ENCODE measurements at regions not wholly inside any gene's neighbourhood (a gene's known extent, or its start where the extent isn't known, plus 50 kb on each side); places are given as distances from the start of the nearest gene placed in this dataset.

DNA sequence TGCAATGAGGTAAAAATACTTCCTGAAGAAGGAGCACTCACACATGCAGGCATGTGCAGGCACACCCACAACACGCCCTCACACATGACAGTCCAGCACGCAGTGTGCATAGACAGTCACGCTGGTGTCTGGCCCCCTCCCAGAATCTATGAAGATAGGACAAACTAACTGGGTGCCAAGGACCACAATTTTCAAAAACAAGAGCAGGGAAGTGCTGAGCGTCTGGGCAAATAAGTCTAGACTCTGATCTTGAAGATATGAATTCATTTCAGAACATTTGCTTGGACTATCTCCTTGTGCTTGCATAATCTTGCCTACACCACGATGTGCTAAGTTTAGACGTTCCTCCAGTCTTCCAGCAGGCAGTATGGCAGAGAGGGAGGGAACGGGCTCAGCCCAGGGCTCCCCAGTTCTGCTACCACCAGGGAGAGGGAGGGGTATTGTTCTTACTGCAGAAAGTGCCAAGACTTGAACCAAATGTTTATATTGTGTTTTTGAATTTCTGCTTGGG lies 276.5 kb upstream of the KLF6 start:
- DNase-seq: peak in 1 of 51 donors; percentile 58

DNA sequence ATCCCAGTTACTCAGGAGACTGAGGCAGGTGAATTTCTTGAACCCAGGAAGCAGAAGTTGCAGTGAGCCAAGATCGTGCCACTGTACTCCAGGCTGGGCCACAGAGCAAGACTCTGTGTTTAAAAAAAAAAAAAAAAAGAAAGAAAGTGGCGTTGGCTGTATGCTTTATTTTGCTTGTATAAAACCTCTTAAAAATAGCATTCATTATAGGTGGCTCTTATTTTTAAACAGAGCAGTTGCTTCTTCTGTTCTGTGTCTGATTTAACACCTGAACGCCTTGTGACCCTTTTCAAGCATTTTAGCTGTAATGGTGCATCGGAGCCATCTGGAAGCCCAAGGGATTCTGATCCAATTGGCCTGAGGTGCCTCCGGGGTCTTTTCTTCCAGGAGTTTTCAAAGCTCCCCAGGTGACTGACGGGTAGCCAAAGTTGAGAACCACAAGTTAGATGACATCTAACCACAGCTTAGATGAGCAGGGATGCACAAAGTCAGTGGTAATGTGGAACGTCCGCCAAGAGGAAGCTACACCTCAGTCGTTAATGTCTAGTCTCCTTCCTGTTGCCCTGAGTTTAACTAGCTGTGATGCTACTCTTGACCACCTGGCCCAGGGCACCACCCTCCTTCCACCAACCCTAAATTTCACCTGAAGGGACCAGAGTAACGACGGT lies 274.6 kb upstream of the KLF6 start:
- no peak for DNase-seq

DNA sequence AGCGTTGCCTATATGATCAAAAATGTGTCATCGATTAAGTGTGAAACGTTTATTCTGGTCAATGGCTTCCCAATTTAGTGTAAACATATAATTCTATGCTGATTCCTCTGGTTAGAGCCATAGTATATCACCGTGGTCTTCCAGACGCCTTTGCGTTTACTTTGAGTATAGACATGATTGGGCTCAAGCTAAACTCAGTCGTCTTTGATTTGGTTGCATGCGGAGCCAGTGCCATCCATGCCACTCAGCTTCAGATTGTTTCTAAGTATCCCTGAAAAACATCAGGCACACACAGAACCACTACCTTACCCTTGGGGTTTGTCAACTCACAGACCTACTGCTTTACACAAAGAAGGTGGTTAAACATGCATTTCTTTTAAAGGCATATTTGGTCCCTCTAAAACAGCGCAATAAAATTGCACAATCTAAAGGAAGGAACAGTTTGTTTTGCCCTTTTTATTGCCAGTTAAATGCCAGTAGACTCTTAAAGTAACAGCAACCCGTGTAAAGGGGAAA lies 273.6 kb upstream of the KLF6 start:
- no peak for DNase-seq

DNA sequence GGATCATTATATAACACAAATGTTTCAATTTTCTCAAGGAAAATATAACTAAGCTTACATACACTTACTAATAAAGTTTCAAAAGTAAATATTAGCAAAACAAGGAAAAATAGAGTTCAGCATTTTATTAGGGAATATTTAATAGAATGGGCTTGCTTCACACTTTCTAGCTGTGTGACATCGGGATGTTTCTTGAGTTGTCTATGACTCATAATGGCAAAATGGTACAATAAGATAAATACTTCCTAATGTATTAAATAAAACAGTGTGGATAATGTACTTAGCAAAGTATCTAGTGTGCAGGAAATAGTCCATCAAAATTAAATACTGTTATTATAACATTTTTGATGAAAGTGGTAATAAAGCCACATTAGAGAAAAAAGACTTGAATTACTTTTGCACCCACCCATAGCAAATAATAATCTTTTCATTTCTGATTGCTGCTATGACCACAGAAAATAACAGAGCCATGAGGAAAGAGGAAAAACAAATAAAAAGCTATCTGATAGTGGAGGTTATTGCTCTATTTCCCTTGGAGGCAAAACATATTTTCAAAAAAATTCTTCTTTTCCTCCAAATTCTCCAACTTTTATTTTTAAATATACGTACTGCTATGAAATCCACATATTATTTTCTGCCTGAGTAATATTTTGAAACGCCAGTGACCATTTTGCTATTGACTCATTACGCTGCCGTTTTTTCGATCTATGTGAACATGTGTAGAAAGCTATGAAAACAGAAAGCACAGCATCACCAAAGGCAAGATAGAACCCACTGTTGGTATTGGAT lies 272.9 kb upstream of the KLF6 start:
- no peak for DNase-seq

DNA sequence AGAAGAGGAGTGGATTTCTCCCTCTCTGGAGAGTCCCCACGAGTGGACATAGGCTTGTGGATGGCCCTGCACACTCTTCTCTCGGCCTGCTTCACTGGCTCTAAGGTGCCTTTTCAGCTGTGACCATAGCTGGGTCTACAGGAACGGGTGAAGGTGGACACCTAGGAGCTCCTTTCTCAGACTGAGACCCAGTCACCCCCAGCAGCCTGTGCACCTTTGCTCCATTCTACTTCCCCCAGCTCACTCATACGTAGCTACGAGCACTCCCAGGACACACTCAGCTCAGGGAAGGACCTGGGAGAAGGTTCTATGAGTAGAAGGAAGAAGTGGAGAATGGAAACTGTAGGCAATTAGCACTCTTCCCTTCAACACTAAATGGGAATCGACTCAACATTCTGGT lies 272.0 kb upstream of the KLF6 start:
- no peak for DNase-seq

DNA sequence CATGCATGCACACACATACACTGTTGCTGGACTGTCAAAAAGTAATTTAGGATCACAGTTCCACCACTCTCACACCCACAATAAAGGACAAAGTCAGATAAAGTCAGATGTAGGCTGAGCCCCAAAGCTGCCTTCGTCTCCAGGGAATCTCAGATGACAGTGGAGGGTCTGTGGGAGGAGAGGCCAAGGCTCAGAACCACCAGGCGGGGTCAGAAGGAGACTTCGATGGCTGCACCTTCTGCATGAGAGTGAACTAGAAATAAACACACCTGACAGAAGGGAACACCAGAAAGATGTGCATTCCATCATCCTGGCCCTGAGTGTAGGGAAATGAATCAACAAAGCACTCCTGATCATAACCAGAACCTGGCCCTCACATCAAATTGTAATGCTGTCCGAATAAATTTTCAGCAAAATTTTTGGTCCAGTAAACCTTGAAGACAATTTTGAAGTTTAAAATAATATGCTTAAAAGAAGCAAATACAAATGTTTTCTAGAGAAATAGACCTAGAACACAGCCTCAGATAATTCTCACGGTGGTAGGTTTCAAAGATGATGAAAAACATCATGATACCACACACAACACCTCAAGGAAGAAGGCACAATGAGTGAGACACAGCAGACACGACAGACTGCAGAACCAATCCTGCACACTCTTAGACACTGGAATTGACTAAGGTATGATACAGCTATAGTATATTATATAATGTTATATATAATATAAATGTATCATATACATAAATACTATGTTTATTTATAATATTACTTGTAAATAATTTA lies 269.8 kb upstream of the KLF6 start:
- DNase-seq: no peak

DNA sequence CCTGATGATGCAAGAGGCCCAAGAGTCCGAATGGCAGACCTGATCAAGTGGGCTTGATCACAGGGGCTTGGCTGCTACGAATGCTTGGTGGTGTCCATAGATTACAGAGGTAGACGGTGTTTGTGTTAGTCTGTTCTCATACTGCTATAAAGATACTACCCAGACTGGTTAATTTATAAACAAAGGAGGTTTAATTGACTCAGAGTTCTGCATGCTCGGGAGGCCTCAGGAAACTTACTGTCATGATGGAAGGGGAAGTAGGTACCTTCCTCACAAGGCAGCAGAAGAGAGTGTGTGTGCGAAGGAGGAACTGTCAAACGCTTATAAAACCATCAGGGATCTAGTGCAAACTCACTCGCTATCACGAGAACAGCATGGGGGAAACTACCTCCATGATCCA lies 268.9 kb upstream of the KLF6 start:
- no peak for DNase-seq

DNA sequence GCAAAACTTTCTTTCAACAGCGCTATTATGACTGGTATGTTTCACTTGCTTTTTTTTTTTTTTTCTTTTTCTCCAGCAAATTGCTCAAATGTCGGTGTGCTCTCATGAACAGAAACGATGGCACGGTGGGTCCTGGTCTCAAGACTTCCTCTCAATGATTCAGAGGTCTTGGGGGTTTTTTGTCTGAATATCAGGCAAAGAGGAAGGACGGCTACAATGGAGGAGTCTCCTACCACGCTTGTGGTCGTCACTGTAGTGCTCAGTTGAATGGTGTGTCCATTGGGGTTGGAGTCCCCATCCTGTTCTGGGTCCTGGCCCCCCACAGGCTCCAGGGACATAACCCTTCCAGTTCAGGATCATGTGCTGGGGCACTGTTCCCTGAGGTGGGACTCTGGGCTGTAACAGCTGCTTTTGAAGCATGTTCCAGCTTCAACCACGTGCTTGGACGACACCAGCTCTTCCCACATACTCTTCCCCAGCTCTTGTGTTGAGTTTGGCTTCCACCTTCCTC lies 266.7 kb upstream of the KLF6 start:
- DNase-seq: no peak

DNA sequence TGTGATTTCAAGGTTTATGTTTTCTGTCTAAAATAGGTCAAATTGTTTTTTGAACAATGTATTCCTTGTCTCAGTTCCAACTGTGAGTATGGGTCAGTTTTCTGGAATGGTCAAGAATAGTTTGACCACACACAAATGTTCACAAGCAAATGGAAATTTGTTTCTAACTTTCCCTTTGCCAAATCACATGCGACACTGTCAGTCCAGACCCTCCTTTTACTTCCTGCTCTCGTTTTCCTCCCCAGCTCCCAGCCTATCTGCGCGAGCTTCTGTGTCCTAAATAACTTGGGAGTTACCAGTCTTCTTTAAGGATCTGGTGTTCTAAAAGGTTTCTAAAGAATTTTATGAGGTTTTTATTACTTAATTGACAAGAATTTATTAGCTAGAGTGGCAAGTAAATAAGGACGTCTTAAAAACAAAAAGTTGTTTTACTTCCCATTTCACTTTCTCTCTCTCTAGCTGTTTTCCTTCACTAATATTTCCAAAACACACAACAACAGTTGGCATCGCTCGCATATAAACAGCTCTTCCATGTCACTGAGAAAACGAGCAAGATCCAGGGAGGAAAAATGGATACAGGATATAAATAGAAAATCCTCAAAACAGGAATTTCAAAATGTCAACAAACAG lies 266.1 kb upstream of the KLF6 start:
- DNase-seq: no peak

DNA sequence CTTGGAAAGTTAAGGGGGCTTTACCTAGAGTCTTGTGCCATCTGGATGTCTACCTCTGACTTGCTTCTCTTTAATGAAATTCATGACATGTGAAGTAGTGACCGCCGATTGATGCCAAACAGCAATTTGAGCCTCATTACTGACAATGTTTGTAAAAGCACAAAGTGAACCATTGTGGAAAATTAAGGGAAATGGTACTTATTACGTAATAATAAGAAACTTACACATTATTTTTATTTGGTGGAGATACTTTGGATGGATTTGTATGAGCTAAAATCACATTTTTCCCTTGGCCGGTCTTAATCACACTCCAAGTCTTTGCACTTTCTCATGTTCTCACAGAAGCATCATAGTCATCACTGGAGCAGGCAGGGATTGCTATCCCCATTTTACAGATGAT lies 265.1 kb upstream of the KLF6 start:
- no peak for DNase-seq

DNA sequence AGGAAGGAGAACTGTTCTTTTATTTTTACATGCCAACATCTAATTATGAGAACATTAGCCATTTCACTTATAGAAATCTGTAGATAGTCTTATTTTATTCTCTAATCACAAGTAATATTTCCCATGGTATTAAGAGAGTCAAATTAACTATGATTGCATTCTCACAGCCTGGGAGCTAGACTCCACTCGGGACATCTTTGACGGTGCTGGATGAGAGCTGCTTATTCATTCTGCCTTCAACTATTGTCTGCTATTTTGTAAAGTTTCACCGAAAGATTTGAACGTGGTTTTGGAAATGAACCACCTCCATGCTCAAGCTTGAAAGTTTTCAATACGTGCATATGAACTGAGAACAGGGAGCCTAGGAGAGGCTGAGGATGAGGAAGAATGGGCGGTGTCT lies 264.3 kb upstream of the KLF6 start:
- no peak for DNase-seq

DNA sequence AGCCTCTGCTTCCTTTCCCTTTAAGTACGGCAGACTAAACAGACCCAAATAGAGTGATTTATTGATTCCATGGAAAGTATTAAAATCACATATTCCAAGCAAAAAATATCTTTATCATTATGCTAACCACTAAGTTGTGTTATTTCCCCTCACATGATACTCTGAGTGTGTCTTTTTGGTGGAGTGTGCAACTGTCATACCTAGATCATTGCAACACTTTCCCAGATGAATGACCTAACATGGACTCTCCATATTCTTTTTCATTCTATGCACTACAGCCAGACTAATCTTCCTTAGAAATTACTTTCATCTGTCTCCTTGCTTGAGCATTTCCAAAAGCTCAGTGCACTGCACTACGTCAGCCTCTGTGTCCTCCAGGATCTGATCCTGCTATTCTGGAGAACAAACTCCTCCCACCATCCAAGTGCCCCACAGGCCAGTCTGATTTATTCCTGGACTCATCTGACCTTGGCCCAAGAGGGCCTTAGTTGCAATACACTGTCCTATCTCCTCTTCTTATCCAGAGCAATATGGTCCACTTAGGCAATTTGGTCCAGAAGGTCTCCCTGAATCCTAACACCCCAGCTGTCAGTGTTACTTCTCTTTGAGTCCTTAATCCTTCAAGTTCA lies 263.3 kb upstream of the KLF6 start:
- DNase-seq: no peak

DNA sequence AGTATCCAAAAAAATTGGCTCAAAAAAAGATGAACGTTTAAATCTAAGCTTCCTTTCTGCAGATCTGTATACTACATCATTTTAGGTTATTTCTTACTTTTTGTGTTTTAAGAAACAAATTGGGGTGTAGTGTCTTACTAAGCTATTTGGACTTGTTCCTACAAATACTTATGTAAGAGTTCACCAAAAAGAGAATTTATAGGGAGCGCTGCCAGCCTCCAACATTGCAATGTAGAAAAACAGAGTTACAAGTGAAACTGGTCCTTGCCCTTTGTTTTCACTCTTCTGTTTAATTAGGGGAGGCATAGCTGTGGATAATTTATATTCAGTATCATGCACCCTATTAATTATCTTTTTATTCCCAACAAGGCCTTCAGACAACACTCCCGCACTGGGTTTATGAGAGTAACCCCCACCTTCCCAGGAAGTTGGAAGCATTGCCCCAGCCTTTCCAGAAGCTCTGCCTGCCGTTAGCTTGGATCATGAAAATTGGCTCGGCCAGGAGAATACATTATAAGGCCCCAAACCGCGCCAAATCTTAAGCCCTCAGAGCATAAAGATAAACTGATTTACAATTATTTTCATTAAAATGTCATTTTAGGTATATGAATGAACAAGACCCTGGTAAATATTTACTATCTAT lies 261.8 kb upstream of the KLF6 start:
- peak in 1 of 51 donors; percentile 5 for DNase-seq

DNA sequence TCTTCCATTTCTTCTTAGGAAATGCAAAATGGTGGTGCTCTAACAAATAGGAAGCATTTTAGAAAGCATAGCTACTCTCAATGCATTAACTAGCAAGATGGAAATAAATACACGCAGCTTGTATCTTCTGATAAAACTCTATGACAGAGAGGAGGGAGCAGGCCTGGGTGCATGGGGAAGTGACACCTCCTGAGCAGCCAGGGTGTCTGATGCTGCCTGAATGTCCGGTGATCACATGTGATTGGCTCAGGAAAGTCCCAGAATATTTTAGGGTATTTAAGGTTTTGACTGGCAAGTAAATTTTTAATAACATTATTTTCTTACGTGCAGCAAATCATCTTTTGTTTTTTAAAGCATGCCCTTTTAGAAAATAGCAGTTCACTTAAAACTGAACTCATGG lies 261.0 kb upstream of the KLF6 start:
- no peak for DNase-seq

DNA sequence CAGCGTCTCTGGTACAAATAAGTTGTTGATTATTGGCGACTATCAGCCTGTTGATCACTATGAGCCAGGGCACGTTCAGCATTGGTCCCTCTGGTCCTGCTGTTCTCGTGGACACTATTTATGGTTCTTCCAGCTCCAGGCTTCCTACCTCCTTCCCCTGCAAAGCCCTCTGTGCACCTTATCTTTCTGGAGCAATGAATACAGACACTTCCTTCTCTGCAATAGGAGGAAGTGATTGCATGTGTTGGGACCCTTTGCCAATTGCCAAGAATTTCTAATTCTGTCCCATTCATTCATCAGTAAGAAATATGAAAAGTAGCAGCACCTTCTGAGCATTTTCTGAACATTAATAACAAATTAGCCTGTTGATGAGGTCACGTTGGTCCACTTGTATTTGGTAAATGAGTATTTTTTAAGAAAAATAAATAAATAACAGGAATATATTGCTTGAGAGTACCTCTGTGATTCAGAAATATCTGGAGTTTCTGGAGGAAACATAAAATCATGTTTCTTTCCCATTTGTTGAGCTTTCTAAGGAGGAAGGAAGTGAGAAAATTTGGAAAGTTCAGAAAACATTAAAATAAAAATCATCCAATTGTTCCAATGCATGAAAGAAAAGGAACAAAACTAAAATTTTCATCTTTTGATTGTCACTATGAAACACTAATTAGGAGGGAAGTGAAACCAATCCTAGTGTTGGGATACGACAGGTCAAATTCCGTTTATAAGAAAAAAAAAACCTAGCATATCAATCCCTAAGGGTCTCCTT lies 259.1 kb upstream of the KLF6 start:
- DNase-seq: no peak

DNA sequence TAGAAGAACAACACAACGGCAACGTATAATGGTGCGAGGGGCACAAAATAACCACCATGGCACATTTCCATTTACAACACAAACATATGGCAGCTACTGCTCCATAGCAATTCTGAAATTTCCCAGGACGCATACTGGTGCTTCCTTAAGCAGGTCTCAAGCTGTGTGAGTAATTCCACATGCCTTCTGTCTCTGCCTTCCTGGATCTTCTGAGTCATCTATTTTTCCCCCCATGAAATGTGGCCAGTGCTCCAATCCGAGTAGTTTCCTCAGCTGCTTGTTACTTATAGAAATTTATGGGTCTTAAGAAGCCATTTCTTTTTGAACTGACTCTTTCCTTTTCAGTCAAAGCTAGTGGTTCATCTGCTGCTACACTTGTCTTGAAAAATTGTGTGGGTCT lies 256.6 kb upstream of the KLF6 start:
- DNase-seq: no peak

DNA sequence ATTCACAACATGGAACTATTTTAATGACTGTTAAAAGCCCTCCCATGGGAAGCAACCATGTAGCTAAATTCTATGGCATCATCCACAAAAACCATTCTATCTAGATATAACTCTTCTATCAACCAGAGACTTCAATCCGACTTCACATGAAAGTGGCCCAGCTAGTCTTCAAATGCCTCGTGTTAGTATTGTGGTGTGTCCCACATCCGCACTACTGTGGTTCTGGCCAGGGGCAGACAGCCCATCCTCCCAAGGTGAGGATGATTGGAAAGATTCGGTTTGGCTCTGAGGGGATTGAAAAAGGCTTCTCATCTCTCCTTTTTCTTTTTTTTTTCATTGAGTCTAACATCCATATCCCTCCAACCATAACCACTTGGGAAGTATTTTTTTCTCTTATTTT lies 253.0 kb upstream of the KLF6 start:
- no peak for DNase-seq

DNA sequence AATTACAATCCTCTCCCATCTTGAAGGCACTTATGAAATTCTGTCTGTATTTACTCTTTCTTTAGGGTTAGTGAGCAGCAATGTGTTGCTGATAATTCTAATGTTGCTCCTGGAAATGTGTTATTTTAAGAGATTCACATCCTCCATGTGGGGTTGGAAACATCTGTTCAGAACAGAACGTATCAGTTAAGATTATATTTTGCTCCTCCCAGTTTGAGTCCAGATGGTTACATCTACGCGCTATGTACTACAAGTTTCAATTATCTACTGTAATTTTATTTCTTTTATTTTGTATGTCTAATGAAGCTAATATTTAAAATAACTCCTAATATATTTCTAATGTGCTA lies 250.6 kb upstream of the KLF6 start:
- DNase-seq: no peak

DNA sequence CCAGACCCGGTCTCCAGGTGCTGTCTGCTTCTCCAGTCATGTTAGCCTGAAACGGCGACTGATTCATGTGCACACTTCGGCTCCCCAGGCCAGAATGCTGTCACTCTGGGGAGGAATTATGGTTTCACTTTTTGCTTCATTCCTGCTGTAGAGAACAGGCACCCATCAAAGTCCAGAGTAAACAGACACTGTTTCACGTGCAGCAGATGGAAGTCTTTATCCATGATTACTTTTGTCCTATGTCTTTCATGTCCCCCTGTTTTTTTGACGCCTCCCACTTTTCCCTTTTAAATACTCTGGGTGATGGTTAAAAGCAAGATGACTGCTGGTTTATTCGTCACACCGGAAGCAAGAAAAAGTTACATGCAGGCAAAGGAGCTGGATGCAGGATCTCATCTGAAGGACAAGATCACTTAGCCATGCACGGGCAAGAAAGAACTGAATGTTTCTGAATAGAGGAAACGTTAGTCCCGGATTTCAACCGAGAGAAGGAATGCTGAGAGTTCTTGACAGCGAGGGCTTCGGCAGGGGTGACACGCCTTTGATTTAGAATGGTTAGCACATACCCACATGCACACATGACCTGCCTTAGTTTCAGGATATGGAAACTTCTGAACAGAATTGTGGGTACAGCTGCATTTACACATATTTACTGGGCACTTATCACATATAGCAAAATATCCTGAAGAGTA lies 250.0 kb upstream of the KLF6 start:
- no peak for DNase-seq
